Effector memory CD4-positive, alpha-beta T cell (primary cell): ENCODE measurements at regions not wholly inside any gene's neighbourhood (a gene's known extent, or its start where the extent isn't known, plus 50 kb on each side); places are given as distances from the start of the nearest gene placed in this dataset.
"Not testable (repeated sequence)": the region's sequence is repeated elsewhere in the genome, so short reads cannot be mapped to it uniquely, and the experiment has no call there.

Experiments
- DNase-seq, 3 donors: peaks; one replicate each; pipeline ENCODE4 v3.0.0-alpha.2; 2020
- H3K27ac ChIP-seq: 2 replicates; pipeline ENCODE4 v1.7.0; 2013; ENCODE audit warnings: mild to moderate bottlenecking, low read length, moderate library complexity; ENCODE audit not compliant: insufficient read depth, poor library complexity, severe bottlenecking
- H3K27me3 ChIP-seq: replicated peaks from 2 replicates; pipeline ENCODE4 v1.7.0; 2013; ENCODE audit warnings: mild to moderate bottlenecking, low read length; ENCODE audit not compliant: insufficient read depth, control insufficient read depth, poor library complexity, severe bottlenecking
- H3K36me3 ChIP-seq: 2 replicates; pipeline ENCODE4 v1.7.0; 2013; ENCODE audit warnings: mild to moderate bottlenecking, low read length, moderate library complexity; ENCODE audit not compliant: control insufficient read depth, insufficient read depth
- H3K4me1 ChIP-seq: 2 replicates; pipeline ENCODE4 v1.7.0; 2013; ENCODE audit warnings: low read length, mild to moderate bottlenecking; ENCODE audit not compliant: control insufficient read depth, insufficient read depth, poor library complexity, severe bottlenecking
- H3K4me3 ChIP-seq: 2 replicates; pipeline ENCODE4 v1.7.0; 2013; ENCODE audit warnings: low read length, low read depth, mild to moderate bottlenecking; ENCODE audit not compliant: insufficient read depth, poor library complexity, severe bottlenecking
- H3K9me3 ChIP-seq: 2 replicates; pipeline ENCODE4 v1.7.0; 2013; ENCODE audit warnings: mild to moderate bottlenecking, low read length, moderate library complexity; ENCODE audit not compliant: control insufficient read depth

GRCh38 chr17:83186226-83186625 lies 106.8 kb downstream of the METRNL start:
- Histone ChIP-seq H3K4me3 (no peak overlapping the region), H3K9me3 (no peaks in the 10 kb centered on the region), H3K36me3 (no peaks in the 10 kb centered on the region), H3K27me3 (no peaks in the 10 kb centered on the region), H3K4me1 (no peaks in the 10 kb centered on the region), H3K27ac (no peak overlapping the region)
- no peak for DNase-seq

- Histone ChIP-seq H3K36me3 (no peaks in the 10 kb centered on the region), H3K4me1 (no peaks in the 10 kb centered on the region), H3K27ac (no peak overlapping the region), H3K9me3 (no peaks in the 10 kb centered on the region), H3K4me3 (no peak overlapping the region), H3K27me3 (no peaks in the 10 kb centered on the region)
- no peak for DNase-seq
These were observed 107.5 kb downstream of the METRNL start for GRCh38 chr17:83186751-83187421.

GRCh38 chr17:83187782-83188311 lies 108.4 kb downstream of the METRNL start:
- H3K27ac ChIP-seq = no peak overlapping the region
- H3K36me3 ChIP-seq = no peaks in the 10 kb centered on the region
- no peak for DNase-seq
- H3K9me3 ChIP-seq = no peaks in the 10 kb centered on the region
- no peaks in the 10 kb centered on the region for H3K4me1 ChIP-seq
- H3K4me3 ChIP-seq = no peak overlapping the region
- no peaks in the 10 kb centered on the region for H3K27me3 ChIP-seq

- no peaks in the 10 kb centered on the region for H3K9me3 ChIP-seq
- no peak overlapping the region for H3K4me3 ChIP-seq
- DNase-seq = no peak
- no peaks in the 10 kb centered on the region for H3K27me3 ChIP-seq
- H3K27ac ChIP-seq = no peak overlapping the region
- H3K4me1 ChIP-seq = peaks cover 5% of the 10 kb centered on the region
- H3K36me3 ChIP-seq = no peaks in the 10 kb centered on the region
These were observed 109.9 kb downstream of the METRNL start for GRCh38 chr17:83189044-83190003.

GRCh38 chr17:83190004-83190385 lies 110.6 kb downstream of the METRNL start:
- Histone ChIP-seq H3K4me3 (no peak overlapping the region), H3K27me3 (no peaks in the 10 kb centered on the region), H3K27ac (no peak overlapping the region), H3K9me3 (no peaks in the 10 kb centered on the region), H3K36me3 (no peaks in the 10 kb centered on the region), H3K4me1 (peaks cover 5% of the 10 kb centered on the region)
- no peak for DNase-seq

- Histone ChIP-seq H3K4me3 (no peak overlapping the region), H3K27me3 (no peaks in the 10 kb centered on the region), H3K4me1 (peaks cover 5% of the 10 kb centered on the region), H3K9me3 (no peaks in the 10 kb centered on the region), H3K27ac (no peak overlapping the region), H3K36me3 (no peaks in the 10 kb centered on the region)
- DNase-seq = no peak
These were observed 111.4 kb downstream of the METRNL start for GRCh38 chr17:83190601-83191387.

- no peak overlapping the region for H3K4me3 ChIP-seq
- no peaks in the 10 kb centered on the region for H3K36me3 ChIP-seq
- peaks cover 5% of the 10 kb centered on the region for H3K4me1 ChIP-seq
- DNase-seq = no peak
- no peaks in the 10 kb centered on the region for H3K27me3 ChIP-seq
- H3K27ac ChIP-seq = no peak overlapping the region
- H3K9me3 ChIP-seq = no peaks in the 10 kb centered on the region
These were observed 112.2 kb downstream of the METRNL start for GRCh38 chr17:83191388-83192160.

GRCh38 chr17:83192161-83192788 lies 112.9 kb downstream of the METRNL start:
- Histone ChIP-seq H3K4me3 (no peak overlapping the region), H3K27ac (no peak overlapping the region), H3K4me1 (peaks cover 5% of the 10 kb centered on the region), H3K9me3 (no peaks in the 10 kb centered on the region), H3K36me3 (no peaks in the 10 kb centered on the region), H3K27me3 (no peaks in the 10 kb centered on the region)
- DNase-seq = no peak

GRCh38 chr17:83192789-83193335 lies 113.5 kb downstream of the METRNL start:
- not testable (repeated sequence) for H3K36me3 ChIP-seq, H3K27ac ChIP-seq, H3K27me3 ChIP-seq, H3K9me3 ChIP-seq, H3K4me3 ChIP-seq, H3K4me1 ChIP-seq, DNase-seq
